ENCODE measurements at regions not wholly inside any gene's neighbourhood (a gene's known extent, or its start where the extent isn't known, plus 50 kb on each side); places are given as distances from the start of the nearest gene placed in this dataset.

- Histone ChIP-seq H3K9ac (ENCODE audit: low read depth, low read length) (no peak overlapping the region), H3K79me2 (ENCODE audit: insufficient read depth, low read length) (no peaks in the 10 kb centered on the region)
- no peak for DNase-seq
These were observed 93.8 kb upstream of the ZNF469 start for GRCh38 chr16:88289001-88289400.

GRCh38 chr16:88289561-88289960 lies 93.2 kb upstream of the ZNF469 start:
- ATAC-seq (ENCODE audit: insufficient read depth, low read depth) (no peak), DNase-seq (no peak)
- no peak overlapping the region for H3K4me3 ChIP-seq (ENCODE audit: low read depth in 1 of 2, low read length in 2 of 2)
- no peak overlapping the region for H3K9ac ChIP-seq (ENCODE audit: low read depth, low read length)
- no peaks in the 10 kb centered on the region for H3K27me3 ChIP-seq (ENCODE audit: insufficient read depth, low read length, poor library complexity)
- H3K4me2 ChIP-seq (ENCODE audit: insufficient read depth, low read length), result peak overlapping the region; percentile 48; the same call in 1 of the 2 replicates
- no peaks in the 10 kb centered on the region for H3K79me2 ChIP-seq (ENCODE audit: insufficient read depth, low read length)
- peaks cover 9% of the 10 kb centered on the region for H3K9me3 ChIP-seq (ENCODE audit: insufficient read depth, low read length, severe bottlenecking)
- no peak overlapping the region for H3K27ac ChIP-seq (ENCODE audit: low read length)
- no peak for TF ChIP-seq EZH2 (IDR thresholded peaks at IDR 0.05; ENCODE audit: borderline replicate concordance, low read depth, low read length, severe bottlenecking)
- TF ChIP-seq CTCF (IDR thresholded peaks at IDR 0.05; ENCODE audit: borderline replicate concordance, extremely low read depth, low read length, poor library complexity, severe bottlenecking), result no peak
- no peaks in the 10 kb centered on the region for H4K20me1 ChIP-seq (ENCODE audit: insufficient read depth, low read length)
- H2AFZ ChIP-seq (ENCODE audit: low read depth, low read length), result no peak overlapping the region
- no peaks in the 10 kb centered on the region for H3K36me3 ChIP-seq (ENCODE audit: insufficient read depth, low read length)
- H3K4me1 ChIP-seq (ENCODE audit: insufficient read depth, low read length), result peaks cover 16% of the 10 kb centered on the region

More at GRCh38 chr16:88289001-88289400, 93.8 kb upstream of the ZNF469 start:
- TF ChIP-seq EZH2 (IDR thresholded peaks at IDR 0.05; ENCODE audit: borderline replicate concordance, low read depth, low read length, severe bottlenecking), result no peak
- TF ChIP-seq CTCF (IDR thresholded peaks at IDR 0.05; ENCODE audit: borderline replicate concordance, extremely low read depth, low read length, poor library complexity, severe bottlenecking), result no peak
- no peak for ATAC-seq (ENCODE audit: insufficient read depth, low read depth)
- Histone ChIP-seq H3K4me1 (ENCODE audit: insufficient read depth, low read length) (peaks cover 16% of the 10 kb centered on the region), H3K27ac (ENCODE audit: low read length) (no peak overlapping the region), H3K4me3 (ENCODE audit: low read depth in 1 of 2, low read length in 2 of 2) (no peak overlapping the region), H4K20me1 (ENCODE audit: insufficient read depth, low read length) (no peaks in the 10 kb centered on the region), H3K4me2 (ENCODE audit: insufficient read depth, low read length) (no peak overlapping the region), H2AFZ (ENCODE audit: low read depth, low read length) (no peak overlapping the region), H3K9me3 (ENCODE audit: insufficient read depth, low read length, severe bottlenecking) (peaks cover 10% of the 10 kb centered on the region), H3K27me3 (ENCODE audit: insufficient read depth, low read length, poor library complexity) (no peaks in the 10 kb centered on the region), H3K36me3 (ENCODE audit: insufficient read depth, low read length) (no peaks in the 10 kb centered on the region)

- peaks cover 16% of the 10 kb centered on the region for H3K4me1 ChIP-seq (ENCODE audit: insufficient read depth, low read length)
- no peaks in the 10 kb centered on the region for H3K79me2 ChIP-seq (ENCODE audit: insufficient read depth, low read length)
- H3K27me3 ChIP-seq (ENCODE audit: insufficient read depth, low read length, poor library complexity), result no peaks in the 10 kb centered on the region
- H2AFZ ChIP-seq (ENCODE audit: low read depth, low read length), result no peak overlapping the region
- peak; percentile 91 for ATAC-seq (ENCODE audit: insufficient read depth, low read depth)
- H4K20me1 ChIP-seq (ENCODE audit: insufficient read depth, low read length), result no peaks in the 10 kb centered on the region
- no peaks in the 10 kb centered on the region for H3K36me3 ChIP-seq (ENCODE audit: insufficient read depth, low read length)
- TF ChIP-seq EZH2 (IDR thresholded peaks at IDR 0.05; ENCODE audit: borderline replicate concordance, low read depth, low read length, severe bottlenecking) (no peak), CTCF (IDR thresholded peaks at IDR 0.05; ENCODE audit: borderline replicate concordance, extremely low read depth, low read length, poor library complexity, severe bottlenecking) (no peak)
- H3K27ac ChIP-seq (ENCODE audit: low read length), result no peak overlapping the region
- H3K9ac ChIP-seq (ENCODE audit: low read depth, low read length), result no peak overlapping the region
- H3K4me2 ChIP-seq (ENCODE audit: insufficient read depth, low read length), result peak overlapping the region; percentile 48; the same call in 1 of the 2 replicates
- H3K9me3 ChIP-seq (ENCODE audit: insufficient read depth, low read length, severe bottlenecking), result peaks cover 9% of the 10 kb centered on the region
- H3K4me3 ChIP-seq (ENCODE audit: low read depth in 1 of 2, low read length in 2 of 2), result no peak overlapping the region
- peak; percentile 65 for DNase-seq
These were observed 92.8 kb upstream of the ZNF469 start for GRCh38 chr16:88289968-88290401.
